HG03280 (cell line): ENCODE measurements at regions not wholly inside any gene's neighbourhood (a gene's known extent, or its start where the extent isn't known, plus 50 kb on each side); places are given as distances from the start of the nearest gene placed in this dataset.
A peak's percentile ranks its signal among the peaks of the same experiment; 100 is the strongest.
"Not testable (repeated sequence)": the region's sequence is repeated elsewhere in the genome, so short reads cannot be mapped to it uniquely, and the experiment has no call there.

Source experiments
- ATAC-seq: cut with Tn5 transposase; IDR thresholded peaks from one replicate; pipeline ENCODE4 v1.9.1; 2021; ENCODE audit warnings: mild to moderate bottlenecking, moderate library complexity; ENCODE audit not compliant: unreplicated experiment

GRCh38 chr14:89699071-89699470, 255.5 kb downstream of the EFCAB11 start:
- no peak for ATAC-seq

GRCh38 chr14:89697281-89698060, 257.1 kb downstream of the EFCAB11 start:
- ATAC-seq: no peak

- no peak for ATAC-seq
Observed at GRCh38 chr14:89695846-89696245, 258.7 kb downstream of the EFCAB11 start.

- ATAC-seq: no peak
Observed at GRCh38 chr14:89690139-89690538, 264.4 kb downstream of the EFCAB11 start.

- not testable (repeated sequence) for ATAC-seq
Observed at GRCh38 chr14:89689711-89690110, 264.8 kb downstream of the EFCAB11 start.

- ATAC-seq: no peak
Observed at GRCh38 chr14:89688507-89689211, 265.9 kb downstream of the EFCAB11 start.

- ATAC-seq: not testable (repeated sequence)
Observed at GRCh38 chr14:89687129-89687528, 267.4 kb downstream of the EFCAB11 start.

- no peak for ATAC-seq
Observed at GRCh38 chr14:89684139-89684538, 267.1 kb upstream of the FOXN3 start.

GRCh38 chr14:89681086-89682018, 264.3 kb upstream of the FOXN3 start:
- ATAC-seq: peak; percentile 80

GRCh38 chr14:89680156-89680555, 263.1 kb upstream of the FOXN3 start:
- no peak for ATAC-seq

GRCh38 chr14:89678768-89679167, 261.7 kb upstream of the FOXN3 start:
- no peak for ATAC-seq

GRCh38 chr14:89675590-89675989, 258.6 kb upstream of the FOXN3 start:
- ATAC-seq: no peak

GRCh38 chr14:89674936-89675335, 257.9 kb upstream of the FOXN3 start:
- ATAC-seq: no peak

- ATAC-seq: no peak
Observed at GRCh38 chr14:89674240-89674639, 257.2 kb upstream of the FOXN3 start.

GRCh38 chr14:89673512-89674225, 256.6 kb upstream of the FOXN3 start:
- ATAC-seq: no peak

- no peak for ATAC-seq
Observed at GRCh38 chr14:89672636-89673511, 255.8 kb upstream of the FOXN3 start.

GRCh38 chr14:89669193-89669592, 252.2 kb upstream of the FOXN3 start:
- no peak for ATAC-seq

GRCh38 chr14:89667983-89668382, 250.9 kb upstream of the FOXN3 start:
- no peak for ATAC-seq

GRCh38 chr14:89665300-89666081, 248.5 kb upstream of the FOXN3 start:
- not testable (repeated sequence) for ATAC-seq
